GM20000 (cell line): ENCODE measurements at regions not wholly inside any gene's neighbourhood (a gene's known extent, or its start where the extent isn't known, plus 50 kb on each side); places are given as distances from the start of the nearest gene placed in this dataset.

Source experiments
- DNase-seq: peaks from one replicate; pipeline ENCODE4 v3.0.0; 2012; ENCODE audit warnings: low spot score
- CTCF ChIP-seq: IDR thresholded peaks from 2 replicates; pipeline ENCODE4 v1.5.1; 2012; ENCODE audit warnings: mild to moderate bottlenecking, control low read depth; ENCODE audit errors: extremely low read depth, missing control alignments

- no peak for TF ChIP-seq CTCF
- no peak for DNase-seq
Observed at GRCh38 chr6:106797186-106797585, 167.8 kb downstream of the QRSL1 start.

GRCh38 chr6:106796781-106797180 is 167.4 kb downstream of the QRSL1 start:
- no peak for TF ChIP-seq CTCF
- no peak for DNase-seq

- TF ChIP-seq CTCF, result no peak
- no peak for DNase-seq
Observed at GRCh38 chr6:106794129-106794528, 164.8 kb downstream of the QRSL1 start.

GRCh38 chr6:106792536-106793236 is 163.3 kb downstream of the QRSL1 start:
- TF ChIP-seq CTCF, result no peak
- DNase-seq, result no peak

- no peak for DNase-seq
- TF ChIP-seq CTCF, result no peak
Observed at GRCh38 chr6:106790935-106791334, 161.6 kb downstream of the QRSL1 start.

GRCh38 chr6:106790149-106790770 is 160.9 kb downstream of the QRSL1 start:
- DNase-seq, result no peak
- no peak for TF ChIP-seq CTCF

GRCh38 chr6:106789428-106790148 is 160.2 kb downstream of the QRSL1 start:
- TF ChIP-seq CTCF, result no peak

More at GRCh38 chr6:106789428-106790148, 160.2 kb downstream of the QRSL1 start:
- no peak for DNase-seq
